SK-N-SH (cell line): ENCODE measurements at regions not wholly inside any gene's neighbourhood (a gene's known extent, or its start where the extent isn't known, plus 50 kb on each side); places are given as distances from the start of the nearest gene placed in this dataset.
A peak's percentile ranks its signal among the peaks of the same experiment; 100 is the strongest.
"Not testable (repeated sequence)": the region's sequence is repeated elsewhere in the genome, so short reads cannot be mapped to it uniquely, and the experiment has no call there.

Source experiments
- CTCF ChIA-PET: fragments of 300-600, 350-600 bp; formaldehyde crosslinking; extraction: SDS; loops from one replicate; lab custom pipeline; 2021; lab: Yijun Ruan, JAX
- POLR2A ChIA-PET: fragments of 350-600 bp; sonication (Branson Sonifier 250); formaldehyde crosslinking; extraction: SDS; loops from one replicate; lab custom pipeline; 2020; ENCODE audit warnings: antibody characterized with exemption, inconsistent platforms; lab: Yijun Ruan, JAX
- DNase-seq: peaks from one replicate; pipeline ENCODE4 v3.0.0; 2012
- H2AFZ ChIP-seq: fragments of 200-600 bp; sonication (generic); 2 replicates; pipeline ENCODE4 v1.8.1; 2016; ENCODE audit warnings: antibody characterized with exemption, mild to moderate bottlenecking, low read depth
- H3F3A ChIP-seq: fragments of 200-600 bp; sonication (generic); replicated peaks from 2 replicates; pipeline ENCODE3; 2016; ENCODE audit warnings: antibody characterized with exemption, mild to moderate bottlenecking; ENCODE audit not compliant: insufficient read depth
- H3K27ac ChIP-seq, 2 experiments: fragments of 200-500 bp in 1 of 2; fragments of 200-600 bp in 1 of 2; sonication (Bioruptor generic) in 1 of 2; sonication (generic), shearing (Covaris generic) in 1 of 2; 2 replicates each; pipeline versions ENCODE4 v1.5.1 to v1.6.1; 2014 to 2016; ENCODE audit warnings: low read depth in 2 of 2, inconsistent platforms in 1 of 2, low read length in 1 of 2, mild to moderate bottlenecking in 1 of 2, mixed read lengths in 1 of 2
- H3K27me3 ChIP-seq: fragments of 200-600 bp; sonication (generic), shearing (Covaris generic); 2 replicates; pipeline ENCODE4 v1.6.1; 2016; ENCODE audit warnings: mixed run types; ENCODE audit not compliant: insufficient read depth
- H3K36me3 ChIP-seq, 2 experiments: fragments of 200-500 bp in 1 of 2; fragments of 200-600 bp in 1 of 2; sonication (Bioruptor generic) in 1 of 2; sonication (generic) in 1 of 2; replicated peaks in 1 of 2; 2 replicates each; pipeline versions ENCODE3 to v1.5.1; 2014 to 2016; ENCODE audit warnings: low read length in 1 of 2, mild to moderate bottlenecking in 1 of 2; ENCODE audit not compliant: insufficient read depth in 2 of 2, control insufficient read depth in 1 of 2
- H3K4me1 ChIP-seq, 2 experiments: fragments of 200-500 bp in 1 of 2; fragments of 200-600 bp in 1 of 2; sonication (Bioruptor generic) in 1 of 2; sonication (generic), shearing (Covaris generic) in 1 of 2; 2 replicates each; pipeline versions ENCODE4 v1.5.1 to v1.6.1; 2014 to 2016; ENCODE audit warnings: low read depth in 1 of 2, low read length in 1 of 2, mixed run types in 1 of 2; ENCODE audit not compliant: insufficient read depth in 2 of 2, control insufficient read depth in 1 of 2
- H3K4me2 ChIP-seq: fragments of 200-600 bp; sonication (generic), shearing (Covaris generic); 2 replicates; pipeline ENCODE4 v1.6.1; 2017; ENCODE audit warnings: mixed run types
- H3K4me3 ChIP-seq, 2 experiments: fragments of 200-500 bp in 1 of 2; fragments of 200-600 bp in 1 of 2; sonication (Bioruptor generic) in 1 of 2; sonication (generic), shearing (Covaris generic) in 1 of 2; 2 replicates each; pipeline versions ENCODE4 v1.5.1 to v1.8.1; 2014 to 2016; ENCODE audit warnings: low read depth in 2 of 2, inconsistent platforms in 1 of 2, low read length in 1 of 2, mild to moderate bottlenecking in 1 of 2, mixed read lengths in 1 of 2, moderate library complexity in 1 of 2
- H3K79me2 ChIP-seq: fragments of 200-600 bp; sonication (generic); 2 replicates; pipeline ENCODE4 v1.8.1; 2017; ENCODE audit warnings: mild to moderate bottlenecking; ENCODE audit not compliant: insufficient read depth
- H3K9ac ChIP-seq: fragments of 200-600 bp; sonication (generic); 2 replicates; pipeline ENCODE4 v1.6.1; 2017; ENCODE audit warnings: mixed run types
- H3K9me2 ChIP-seq: fragments of 200-600 bp; sonication (generic); 2 replicates; pipeline ENCODE4 v1.6.1; 2017; ENCODE audit warnings: mixed run types
- H3K9me3 ChIP-seq: fragments of 200-600 bp; sonication (generic); 2 replicates; pipeline ENCODE4 v1.6.1; 2017; ENCODE audit warnings: mixed run types, mild to moderate bottlenecking, moderate library complexity
- H4K20me1 ChIP-seq: fragments of 200-600 bp; sonication (generic); 2 replicates; pipeline ENCODE4 v1.6.1; 2017; ENCODE audit warnings: mild to moderate bottlenecking, mixed run types; ENCODE audit not compliant: insufficient read depth
- CHD2 ChIP-seq: fragments of 150-350 bp; IDR thresholded peaks from 2 replicates; pipeline ENCODE4 v1.6.1; 2018; ENCODE audit warnings: low read length; ENCODE audit not compliant: partially characterized antibody
- EZH2phosphoT487 ChIP-seq: fragments of 200-600 bp; sonication (generic); IDR thresholded peaks from 2 replicates; pipeline ENCODE4 v1.6.1; 2017; ENCODE audit warnings: low read depth, mixed run types, mild to moderate bottlenecking, antibody characterized with exemption, moderate library complexity, borderline replicate concordance
- FOSL2 ChIP-seq: IDR thresholded peaks from 2 replicates; pipeline ENCODE4 v1.4.0; 2012; ENCODE audit warnings: low read depth, mild to moderate bottlenecking, moderate library complexity, borderline replicate concordance
- IRF3 ChIP-seq: fragments of 150-350 bp; IDR thresholded peaks from 2 replicates; pipeline ENCODE4 v1.6.1; 2016; ENCODE audit warnings: mild to moderate bottlenecking, low read depth, low read length
- MAX ChIP-seq: IDR thresholded peaks from 2 replicates; pipeline ENCODE4 v1.4.0; 2012; ENCODE audit warnings: low read depth
- MEF2A ChIP-seq: IDR thresholded peaks from 2 replicates; pipeline ENCODE4 v1.4.0; 2012; ENCODE audit warnings: low read depth, borderline replicate concordance
- NFIC ChIP-seq: IDR thresholded peaks from 2 replicates; pipeline ENCODE4 v1.4.0; 2012; ENCODE audit warnings: borderline replicate concordance
- POLR2AphosphoS5 ChIP-seq: IDR thresholded peaks from 2 replicates; pipeline ENCODE4 v1.6.1; 2012; ENCODE audit warnings: low read depth, low read length
- RCOR1 ChIP-seq: fragments of 150-350 bp; IDR thresholded peaks from 2 replicates; pipeline ENCODE4 v1.6.1; 2017; ENCODE audit warnings: antibody characterized with exemption, low read length
- SIN3A ChIP-seq: IDR thresholded peaks from 2 replicates; pipeline ENCODE4 v1.6.1; 2012; ENCODE audit warnings: low read depth, mild to moderate bottlenecking, low read length, moderate library complexity, borderline replicate concordance
- TAF1 ChIP-seq: IDR thresholded peaks from 2 replicates; pipeline ENCODE4 v1.6.1; 2012; ENCODE audit warnings: low read depth, mild to moderate bottlenecking, low read length, moderate library complexity, borderline replicate concordance
- WGBS: methylation state at CpG from one replicate; pipeline ENCODE4 v1.1.6; 2017; ENCODE audit warnings: low lambda C conversion rate; 5-methylcytosine and 5-hydroxymethylcytosine counted together

- no peak for TF ChIP-seq TAF1
- TF ChIP-seq SIN3A: no peak
- no peak for TF ChIP-seq MEF2A
- TF ChIP-seq EZH2phosphoT487: no peak
- peak; percentile 48; the same call in 1 of the 2 replicates for TF ChIP-seq POLR2AphosphoS5
- TF ChIP-seq IRF3: no peak
- no peak for TF ChIP-seq CHD2
- no peak for TF ChIP-seq RCOR1
- TF ChIP-seq MAX: peak; percentile 97
- peak; percentile 51; the same call in 1 of the 2 replicates for TF ChIP-seq NFIC
- TF ChIP-seq FOSL2: peak; percentile 73
Observed at GRCh38 chr5:98341038-98342032, 432.1 kb upstream of the RGMB start (continued).

DNA sequence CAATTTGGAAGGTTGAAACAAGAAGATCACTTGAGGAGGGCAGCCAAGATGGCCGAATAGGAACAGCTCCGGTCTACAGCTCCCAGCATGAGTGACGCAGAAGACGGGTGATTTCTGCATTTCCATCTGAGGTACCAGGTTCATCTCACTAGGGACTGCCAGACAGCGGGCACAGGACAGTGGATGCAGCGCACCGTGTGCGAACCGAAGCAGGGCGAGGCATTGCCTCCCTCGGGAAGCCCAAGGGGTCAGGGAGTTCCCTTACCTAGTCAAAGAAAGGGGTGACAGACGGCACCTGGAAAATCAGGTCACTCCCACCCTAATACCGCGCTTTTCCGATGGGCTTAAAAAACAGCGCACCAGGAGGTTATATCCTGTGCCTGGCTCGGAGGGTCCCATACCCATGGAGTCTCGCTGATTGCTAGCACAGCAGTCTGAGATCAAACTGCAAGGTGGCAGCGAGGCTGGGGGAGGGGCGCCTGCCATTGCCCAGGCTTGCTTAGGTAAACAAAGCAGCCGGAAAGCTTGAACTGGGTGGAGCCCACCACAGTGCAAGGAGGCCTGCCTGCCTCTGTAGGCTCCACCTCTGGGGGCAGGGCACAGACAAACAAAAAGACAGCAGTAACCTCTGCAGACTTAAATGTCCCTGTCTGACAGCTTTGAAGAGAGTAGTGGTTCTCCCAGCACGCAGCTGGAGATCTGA, 430.4 kb upstream of the RGMB start:
- H3K36me3 ChIP-seq, H3K9me3 ChIP-seq, H3K9me2 ChIP-seq, H3K4me2 ChIP-seq, H3K4me1 ChIP-seq, DNase-seq, CTCF ChIA-PET, H3K27ac ChIP-seq, H3K4me3 ChIP-seq, H3F3A ChIP-seq, H3K27me3 ChIP-seq, POLR2A ChIA-PET, H3K9ac ChIP-seq, H4K20me1 ChIP-seq, H3K79me2 ChIP-seq, H2AFZ ChIP-seq: not testable (repeated sequence)
- WGBS: 85% methylated on average over 21 of the region's 22 CpGs
